ENCODE measurements at regions not wholly inside any gene's neighbourhood (a gene's known extent, or its start where the extent isn't known, plus 50 kb on each side); places are given as distances from the start of the nearest gene placed in this dataset.

GRCh38 chr11:127588431-127588830 lies 587.9 kb upstream of the KIRREL3 start:
- TF ChIP-seq TAF1 (IDR thresholded peaks at IDR 0.05; ENCODE audit: borderline replicate concordance, low read depth, low read length) (no peak), EP300 (IDR thresholded peaks at IDR 0.05; ENCODE audit: borderline replicate concordance in 1 of 2, low read depth in 1 of 2, low read length in 1 of 2) (no peak), TCF12 (IDR thresholded peaks at IDR 0.05) (no peak), GATA2 (CRISPR knock-in tag; IDR thresholded peaks at IDR 0.05) (no peak), MEF2A (IDR thresholded peaks at IDR 0.05; ENCODE audit: borderline replicate concordance, low read depth) (no peak), EZH2phosphoT487 (IDR thresholded peaks at IDR 0.05; ENCODE audit: borderline replicate concordance, low read depth) (no peak), NFIC (IDR thresholded peaks at IDR 0.05; ENCODE audit: borderline replicate concordance) (no peak), USF1 (IDR thresholded peaks at IDR 0.05; ENCODE audit: borderline replicate concordance, low read depth) (no peak), RXRA (IDR thresholded peaks at IDR 0.05; ENCODE audit: borderline replicate concordance, low read depth) (no peak), TEAD4 (IDR thresholded peaks at IDR 0.05; ENCODE audit: borderline replicate concordance, insufficient read depth) (no peak), NRF1 (IDR thresholded peaks at IDR 0.05; ENCODE audit: low read depth, low read length) (no peak), MAX (IDR thresholded peaks at IDR 0.05; ENCODE audit: low read depth) (no peak), GABPA (IDR thresholded peaks at IDR 0.05; ENCODE audit: low read depth) (no peak), ZBTB33 (IDR thresholded peaks at IDR 0.05; ENCODE audit: borderline replicate concordance, low read depth) (no peak), YY1 (IDR thresholded peaks at IDR 0.05; ENCODE audit: low read depth) (no peak)
- TF ChIP-seq, protein P1, sequence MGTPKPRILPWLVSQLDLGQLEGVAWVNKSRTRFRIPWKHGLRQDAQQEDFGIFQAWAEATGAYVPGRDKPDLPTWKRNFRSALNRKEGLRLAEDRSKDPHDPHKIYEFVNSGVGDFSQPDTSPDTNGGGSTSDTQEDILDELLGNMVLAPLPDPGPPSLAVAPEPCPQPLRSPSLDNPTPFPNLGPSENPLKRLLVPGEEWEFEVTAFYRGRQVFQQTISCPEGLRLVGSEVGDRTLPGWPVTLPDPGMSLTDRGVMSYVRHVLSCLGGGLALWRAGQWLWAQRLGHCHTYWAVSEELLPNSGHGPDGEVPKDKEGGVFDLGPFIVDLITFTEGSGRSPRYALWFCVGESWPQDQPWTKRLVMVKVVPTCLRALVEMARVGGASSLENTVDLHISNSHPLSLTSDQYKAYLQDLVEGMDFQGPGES (IDR thresholded peaks at IDR 0.05; ENCODE audit: low read depth, low read length): no peak
- TF ChIP-seq, protein P2, sequence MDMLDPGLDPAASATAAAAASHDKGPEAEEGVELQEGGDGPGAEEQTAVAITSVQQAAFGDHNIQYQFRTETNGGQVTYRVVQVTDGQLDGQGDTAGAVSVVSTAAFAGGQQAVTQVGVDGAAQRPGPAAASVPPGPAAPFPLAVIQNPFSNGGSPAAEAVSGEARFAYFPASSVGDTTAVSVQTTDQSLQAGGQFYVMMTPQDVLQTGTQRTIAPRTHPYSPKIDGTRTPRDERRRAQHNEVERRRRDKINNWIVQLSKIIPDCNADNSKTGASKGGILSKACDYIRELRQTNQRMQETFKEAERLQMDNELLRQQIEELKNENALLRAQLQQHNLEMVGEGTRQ (IDR thresholded peaks at IDR 0.05; ENCODE audit: borderline replicate concordance, low read depth, low read length): no peak
- TF ChIP-seq, protein P3, sequence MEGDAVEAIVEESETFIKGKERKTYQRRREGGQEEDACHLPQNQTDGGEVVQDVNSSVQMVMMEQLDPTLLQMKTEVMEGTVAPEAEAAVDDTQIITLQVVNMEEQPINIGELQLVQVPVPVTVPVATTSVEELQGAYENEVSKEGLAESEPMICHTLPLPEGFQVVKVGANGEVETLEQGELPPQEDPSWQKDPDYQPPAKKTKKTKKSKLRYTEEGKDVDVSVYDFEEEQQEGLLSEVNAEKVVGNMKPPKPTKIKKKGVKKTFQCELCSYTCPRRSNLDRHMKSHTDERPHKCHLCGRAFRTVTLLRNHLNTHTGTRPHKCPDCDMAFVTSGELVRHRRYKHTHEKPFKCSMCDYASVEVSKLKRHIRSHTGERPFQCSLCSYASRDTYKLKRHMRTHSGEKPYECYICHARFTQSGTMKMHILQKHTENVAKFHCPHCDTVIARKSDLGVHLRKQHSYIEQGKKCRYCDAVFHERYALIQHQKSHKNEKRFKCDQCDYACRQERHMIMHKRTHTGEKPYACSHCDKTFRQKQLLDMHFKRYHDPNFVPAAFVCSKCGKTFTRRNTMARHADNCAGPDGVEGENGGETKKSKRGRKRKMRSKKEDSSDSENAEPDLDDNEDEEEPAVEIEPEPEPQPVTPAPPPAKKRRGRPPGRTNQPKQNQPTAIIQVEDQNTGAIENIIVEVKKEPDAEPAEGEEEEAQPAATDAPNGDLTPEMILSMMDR (IDR thresholded peaks at IDR 0.05): no peak
- Histone ChIP-seq H3K79me2 (ENCODE audit: insufficient read depth) (no peaks in the 10 kb centered on the region), H3K4me3 (ENCODE audit: low read depth in 2 of 2, low read length in 1 of 2) (no peak overlapping the region), H3K27ac (ENCODE audit: low read depth in 2 of 2, low read length in 1 of 2) (no peak overlapping the region), H3K36me3 (replicated peaks in 1 of 2; ENCODE audit: control insufficient read depth in 1 of 2, insufficient read depth in 2 of 2, low read length in 1 of 2) (no peaks in the 10 kb centered on the region), H3K9me2 (no peaks in the 10 kb centered on the region), H2AFZ (ENCODE audit: low read depth) (no peak overlapping the region), H4K20me1 (ENCODE audit: insufficient read depth) (no peaks in the 10 kb centered on the region), H3K9ac (no peak overlapping the region), H3K27me3 (ENCODE audit: insufficient read depth) (no peaks in the 10 kb centered on the region), H3K4me1 (ENCODE audit: control insufficient read depth in 1 of 2, insufficient read depth in 2 of 2, low read depth in 1 of 2, low read length in 1 of 2) (no peaks in the 10 kb centered on the region; a peak in 1 of 4 replicates), H3K4me2 (no peak overlapping the region), H3F3A (replicated peaks; ENCODE audit: insufficient read depth) (no peaks in the 10 kb centered on the region), H3K9me3 (no peaks in the 10 kb centered on the region)
- DNase-seq: no peak
- WGBS (ENCODE audit: low lambda C conversion rate): 34% methylated on average over 5 of the region's 5 CpGs
- POLR2A ChIA-PET: no interaction called here
- CTCF ChIA-PET: interaction anchor here (1.2 to 1.5 kb wide), 2 partner anchors 8 to 10 kb away, joined by 3 read pairs; no protein-coding TSS in a partner anchor

Measured in SK-N-SH (cell line).